Femur (tissue), 1 donor: ENCODE measurements at regions not wholly inside any gene's neighbourhood (a gene's known extent, or its start where the extent isn't known, plus 50 kb on each side); places are given as distances from the start of the nearest gene placed in this dataset.

Experiments used
- DNase-seq: peaks from one replicate; pipeline ENCODE4 v3.0.0-alpha.2; 2017

DNA sequence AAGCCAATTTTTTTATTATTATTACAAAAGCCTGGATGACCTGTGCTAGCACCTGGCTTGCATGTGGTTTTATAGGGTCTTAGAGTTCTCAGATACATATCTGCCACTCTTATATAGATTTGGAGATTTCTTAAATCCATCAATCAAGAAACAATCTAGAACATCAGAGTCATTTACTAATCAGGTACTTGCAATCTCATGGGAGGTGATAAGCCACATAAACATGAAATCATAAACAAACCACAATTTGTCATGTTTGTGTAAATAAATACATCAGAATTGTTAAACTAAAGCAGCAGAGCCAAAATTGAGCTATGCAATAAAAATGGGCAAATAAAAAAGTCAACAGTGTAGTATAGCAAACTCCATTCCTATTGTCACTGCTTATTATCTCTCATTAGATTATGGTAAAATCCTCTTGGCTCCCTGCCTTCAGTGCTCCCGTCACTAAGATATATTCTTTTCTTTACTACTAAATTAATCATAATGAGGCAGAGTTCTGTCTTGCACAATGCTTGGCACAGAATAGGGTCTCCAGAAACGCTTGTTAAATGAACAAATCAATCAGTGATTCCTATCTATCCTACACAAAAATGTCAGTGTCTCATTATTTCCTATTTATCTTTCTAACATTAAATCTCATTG, 108.7 kb upstream of the TTC29 start:
- DNase-seq: no peak

DNA sequence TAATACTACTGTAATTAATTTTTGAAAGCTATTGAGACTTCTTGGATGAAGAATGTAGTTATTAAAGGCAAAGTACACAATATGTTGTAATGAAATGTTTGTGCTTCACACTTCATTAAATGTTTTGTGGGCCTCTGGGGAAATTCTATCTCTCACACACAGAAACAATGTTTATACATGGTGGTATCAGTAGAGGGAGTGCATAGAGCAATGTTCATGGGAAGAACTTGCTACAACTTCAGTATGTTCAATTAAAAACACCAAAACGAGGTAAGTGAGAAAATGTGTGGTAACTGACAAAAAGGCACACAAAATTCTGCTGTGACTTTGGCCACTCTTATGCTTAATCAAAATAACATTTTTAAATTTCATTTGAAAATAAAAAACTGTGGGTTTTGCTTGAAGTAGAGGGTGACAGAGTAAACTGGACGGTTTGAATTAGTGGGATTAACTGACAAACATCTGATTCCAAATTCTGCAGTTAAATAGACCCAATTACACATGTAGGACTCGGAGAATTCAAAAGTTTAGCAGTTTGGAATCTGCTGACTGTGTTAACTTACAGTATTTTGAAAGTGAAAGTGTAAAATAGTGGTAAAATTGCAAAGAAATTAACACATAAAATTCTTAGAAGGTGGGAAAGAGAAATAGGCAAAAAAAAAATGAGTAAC, 111.4 kb upstream of the TTC29 start:
- DNase-seq: no peak

DNA sequence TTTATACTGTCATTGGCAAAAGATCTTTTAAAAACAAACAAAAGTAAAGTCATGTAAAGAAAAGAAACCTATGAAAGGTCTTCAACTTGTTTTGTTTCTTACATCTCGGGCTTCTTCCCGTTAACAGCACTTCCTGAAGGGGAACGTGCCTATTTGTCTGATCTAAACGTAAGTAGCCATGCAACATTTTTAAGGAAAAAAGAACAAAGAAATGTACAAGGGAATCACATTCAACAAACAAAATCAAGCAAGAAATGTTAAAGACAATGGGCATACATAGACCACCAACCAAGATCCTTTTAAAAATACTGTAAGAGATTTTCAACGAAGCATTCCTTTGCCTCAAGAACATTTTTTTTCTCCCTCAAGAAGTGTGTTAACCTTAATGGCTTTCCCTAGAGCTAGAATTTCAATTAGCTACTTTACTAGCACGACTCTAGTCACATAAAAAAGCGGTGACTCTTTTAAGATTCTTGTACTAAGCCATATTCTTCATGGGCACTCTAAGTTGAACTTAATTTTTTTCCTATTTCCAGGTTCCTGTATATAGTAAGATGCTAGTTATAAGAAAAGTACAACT, 112.0 kb upstream of the TTC29 start:
- no peak for DNase-seq

DNA sequence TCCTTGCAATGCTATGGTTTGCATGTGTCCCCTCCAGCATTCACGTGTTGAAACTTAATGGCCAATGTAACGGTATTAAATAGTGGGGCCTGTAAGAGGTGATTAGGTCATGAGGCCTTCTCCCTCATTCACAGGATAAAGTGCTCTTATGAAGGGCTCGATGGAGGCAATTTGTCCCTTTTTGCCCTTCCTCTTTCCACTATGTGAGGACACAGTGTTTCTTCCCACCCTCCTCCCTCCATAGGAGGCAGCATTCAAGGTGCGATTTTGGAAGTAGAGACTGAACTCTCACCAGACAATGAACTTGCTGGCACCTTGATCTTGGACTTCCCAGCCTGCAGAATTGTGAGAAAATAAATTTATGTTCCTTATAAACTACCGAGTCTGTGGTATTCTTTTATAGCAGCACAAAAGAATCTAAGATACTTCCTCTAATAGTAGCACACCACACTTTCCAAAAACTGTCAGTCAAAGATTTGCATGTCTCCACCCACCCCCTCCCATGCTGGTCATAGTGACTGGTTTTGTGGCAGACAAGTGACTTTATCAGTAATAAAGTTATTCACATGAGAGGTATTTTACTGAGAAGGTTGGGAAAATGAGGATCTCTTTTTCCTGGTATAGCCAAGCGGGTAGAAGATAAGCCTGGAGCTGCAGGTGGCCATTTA, 113.5 kb upstream of the TTC29 start:
- DNase-seq: no peak

DNA sequence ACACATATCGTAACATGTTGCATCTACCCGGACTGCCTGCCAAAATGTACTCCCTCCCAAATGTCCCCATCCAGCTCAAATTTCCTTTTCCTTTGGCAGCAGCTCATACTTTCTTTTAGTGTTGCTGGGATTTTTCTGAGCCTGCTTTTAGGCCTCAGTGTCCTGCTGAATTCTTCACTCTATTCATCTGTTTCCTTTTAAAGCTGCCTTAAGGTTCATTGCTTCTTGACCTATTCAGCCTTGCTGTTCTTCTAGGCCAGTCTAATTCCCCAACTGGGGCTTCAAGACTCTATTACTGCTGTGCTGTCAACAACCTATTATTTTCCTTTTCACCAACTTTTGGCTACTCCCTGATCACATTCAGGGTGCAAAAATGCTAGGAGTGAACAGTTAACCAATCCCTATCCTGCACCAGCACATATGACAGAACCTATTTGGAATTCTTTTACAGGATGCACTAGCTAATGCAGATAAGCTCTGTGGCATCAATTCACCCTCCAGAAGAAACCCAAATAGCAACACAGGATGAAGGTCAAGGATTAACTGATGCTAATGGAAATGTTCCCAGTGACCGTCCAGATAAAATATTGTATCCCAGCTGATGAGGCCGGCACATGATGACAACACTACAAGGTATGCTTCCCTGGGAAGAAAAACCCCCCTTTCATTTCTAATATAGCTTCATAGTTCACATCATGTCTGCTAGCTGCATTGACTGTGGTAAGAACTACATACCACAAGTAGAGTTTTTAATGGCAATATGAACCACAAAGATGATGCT, 114.7 kb upstream of the TTC29 start:
- peak; percentile 64 for DNase-seq

DNA sequence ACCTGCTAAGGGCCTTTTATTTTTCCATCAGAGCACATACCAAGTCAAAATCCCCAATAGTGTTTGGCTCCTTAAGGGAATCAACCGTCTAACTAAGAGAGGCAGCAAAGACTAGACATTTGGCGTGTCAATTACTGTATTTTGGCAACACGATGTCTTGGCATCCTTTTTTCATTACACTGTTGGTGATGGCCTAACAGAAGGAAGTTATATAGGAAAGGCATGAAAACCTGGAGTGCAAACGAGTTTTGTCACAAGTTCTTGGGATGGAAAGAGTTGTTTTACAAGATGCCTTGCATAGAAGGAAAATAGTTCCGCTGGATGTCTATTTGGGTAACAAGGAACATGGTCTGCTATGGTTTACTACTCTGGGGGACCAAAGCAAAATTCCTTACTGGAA, 119.2 kb upstream of the TTC29 start:
- DNase-seq: no peak

DNA sequence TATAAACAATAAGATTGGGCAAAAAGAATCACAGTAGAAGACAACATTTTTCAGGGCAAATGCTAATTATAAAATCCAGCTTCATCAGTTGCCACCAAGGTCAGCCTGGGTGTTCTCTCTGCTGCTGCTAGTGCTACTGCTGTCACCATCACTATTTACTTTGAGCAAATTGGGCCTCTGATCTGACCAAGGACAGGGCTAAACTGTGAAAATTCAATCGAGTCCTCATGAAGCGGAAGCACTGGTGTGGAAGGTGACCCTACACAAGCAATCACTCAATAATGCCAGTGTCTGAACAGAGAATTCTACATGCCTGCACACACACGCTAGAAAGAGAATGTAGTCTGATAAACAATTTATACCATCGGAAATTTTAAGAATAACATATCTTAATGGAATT, 122.9 kb upstream of the TTC29 start:
- DNase-seq: no peak

DNA sequence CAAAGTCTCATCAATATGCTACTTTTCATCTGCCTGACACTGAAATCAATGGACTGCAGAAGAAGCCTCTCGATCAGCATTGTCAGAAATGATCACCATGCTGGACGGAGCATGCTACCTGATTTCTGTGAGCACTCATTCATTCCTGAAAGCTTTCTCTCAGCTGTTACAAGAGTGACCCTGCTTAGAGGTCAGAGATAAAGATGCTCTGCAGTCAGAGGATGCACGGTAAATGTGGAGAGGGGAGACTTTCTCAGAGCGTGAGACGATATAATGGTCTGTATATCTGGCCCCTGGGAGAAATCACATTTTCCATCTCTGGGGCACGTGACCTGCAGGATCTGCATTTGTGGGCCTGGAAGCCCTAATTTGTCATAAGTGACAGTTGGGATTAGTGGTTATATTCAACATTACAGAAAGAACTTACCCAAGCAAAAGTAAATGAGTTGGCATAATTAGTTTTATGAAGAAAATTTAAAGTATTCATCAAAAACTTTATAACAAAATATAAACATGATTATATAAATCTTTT, 125.6 kb upstream of the TTC29 start:
- no peak for DNase-seq

DNA sequence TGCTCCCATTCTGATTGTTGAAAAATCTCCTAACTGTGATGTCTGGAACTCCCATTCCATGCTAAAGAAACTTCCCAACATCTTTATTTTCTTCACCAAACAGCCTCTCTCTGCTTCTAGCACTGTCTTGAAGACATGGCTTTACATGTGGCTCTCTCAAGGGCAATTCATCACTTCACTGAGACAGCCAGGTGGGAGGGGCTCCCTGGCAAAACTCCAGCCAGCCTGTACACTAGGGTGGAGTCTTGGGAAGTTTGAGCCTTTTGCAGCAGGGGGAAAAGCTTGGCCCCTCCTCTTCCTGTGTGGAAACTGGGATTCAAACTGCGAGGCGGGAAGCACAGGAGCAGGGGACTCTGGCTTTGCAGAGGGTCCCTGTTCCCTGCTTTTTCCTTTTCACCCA, 130.5 kb upstream of the TTC29 start:
- no peak for DNase-seq

DNA sequence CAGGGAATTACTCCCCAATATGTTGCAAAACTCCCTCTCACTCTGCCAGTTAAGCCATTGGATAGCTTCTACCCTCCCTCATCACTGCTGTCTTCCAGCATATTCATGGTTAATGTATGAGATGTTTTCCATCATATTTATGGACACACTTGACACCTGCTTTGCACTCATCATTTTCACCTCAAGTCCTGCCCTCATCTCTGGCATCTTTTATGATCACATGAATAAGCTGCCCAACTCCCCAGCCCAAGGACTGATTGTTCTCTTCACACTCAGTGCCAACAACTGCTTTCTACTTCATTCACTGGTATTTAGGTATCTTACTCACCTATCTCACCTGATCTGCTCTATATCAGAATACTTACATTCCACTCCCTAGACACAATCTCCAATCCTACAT, 131.1 kb upstream of the TTC29 start:
- no peak for DNase-seq

DNA sequence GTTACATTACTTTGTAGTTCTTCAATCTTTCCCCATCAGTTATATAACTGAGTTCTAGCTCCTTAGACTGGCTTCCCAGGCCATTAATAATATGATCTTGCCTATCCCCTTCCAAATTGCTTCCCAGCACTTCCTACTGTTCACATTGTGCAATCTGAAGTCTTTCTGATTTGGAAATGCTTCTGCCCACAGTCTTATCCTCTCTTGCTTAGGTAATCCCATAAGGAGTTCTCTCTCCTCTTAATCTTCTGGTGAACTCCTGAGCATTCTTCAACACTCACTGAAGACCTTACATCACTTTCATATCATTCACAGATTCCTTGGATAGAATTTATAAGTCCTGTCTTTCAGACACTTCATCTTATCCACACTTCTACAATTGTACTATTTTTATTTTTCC, 132.7 kb upstream of the TTC29 start:
- no peak for DNase-seq

DNA sequence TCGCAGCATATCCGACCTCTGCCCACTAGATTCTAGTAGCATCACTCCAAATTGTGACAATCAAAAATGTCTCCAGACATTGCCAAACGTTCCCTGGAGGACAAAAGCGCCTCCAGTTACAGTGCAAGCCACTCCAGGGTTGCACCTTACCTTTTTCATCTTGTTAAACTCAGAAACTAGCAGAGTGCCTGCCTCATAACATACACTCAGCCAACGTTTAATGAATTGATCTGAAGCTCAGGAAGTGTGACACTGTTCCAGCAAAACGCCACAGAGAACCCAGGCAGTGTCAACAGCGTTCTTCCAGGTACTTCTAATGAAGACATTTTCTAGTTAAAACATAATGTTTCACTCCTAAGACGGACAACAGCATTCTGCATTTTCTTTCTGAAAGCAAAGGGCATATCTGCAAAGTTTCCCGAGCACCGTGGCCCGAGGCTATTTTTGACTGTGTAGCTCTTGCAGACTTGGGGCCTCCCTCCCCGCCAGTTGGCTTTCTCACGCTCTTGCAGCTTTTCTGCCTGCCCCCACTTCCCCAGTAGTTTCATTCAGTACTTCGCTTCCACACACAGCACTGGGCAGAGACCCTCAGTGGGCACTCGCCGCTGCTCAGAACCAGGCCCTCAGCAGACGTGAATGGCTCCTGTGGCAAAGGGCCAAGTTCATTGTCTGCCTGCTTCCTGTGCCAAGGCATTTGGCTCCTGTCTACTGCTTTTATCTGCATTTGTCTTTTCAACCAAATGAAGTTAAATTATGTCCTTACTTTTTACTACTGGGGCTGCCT, 133.4 kb upstream of the TTC29 start:
- no peak for DNase-seq

DNA sequence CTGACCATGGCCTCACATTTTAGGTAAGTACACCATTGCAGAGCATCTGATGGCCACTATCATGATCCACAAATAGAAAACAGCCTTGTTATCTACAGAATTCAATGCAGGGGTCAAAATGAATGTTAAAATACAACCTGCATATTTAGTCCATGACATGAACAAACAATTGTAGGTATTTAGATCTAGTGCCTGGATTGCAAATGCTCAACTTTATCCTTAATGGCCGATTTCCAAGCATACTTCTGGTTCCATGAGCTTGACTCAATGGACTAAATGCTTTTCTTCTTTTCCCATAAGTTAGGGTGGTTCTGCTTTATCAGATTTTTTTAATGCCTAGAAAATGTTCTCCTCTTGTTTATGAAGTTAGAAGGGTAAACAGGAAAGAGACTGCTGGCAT, 139.2 kb upstream of the TTC29 start:
- DNase-seq: no peak

DNA sequence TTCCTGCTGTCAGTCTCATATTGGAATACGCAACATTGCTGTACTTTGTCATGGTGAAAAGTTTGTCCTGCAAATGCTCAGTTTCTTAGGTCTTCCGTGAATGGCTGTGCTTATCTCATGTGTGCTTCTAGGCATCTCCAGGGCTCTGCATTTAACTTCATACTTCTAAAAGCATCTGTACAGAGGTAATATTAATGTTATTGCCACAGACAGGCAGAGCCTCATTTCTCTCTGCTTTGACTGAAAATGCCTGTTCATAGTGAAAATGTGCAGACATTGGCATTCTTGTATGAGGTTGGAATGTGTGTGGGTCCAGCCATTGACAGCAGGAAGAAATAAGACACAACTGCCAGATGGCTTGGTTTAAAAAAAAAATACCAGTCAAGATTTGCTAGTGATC, 140.1 kb upstream of the TTC29 start:
- DNase-seq: no peak

DNA sequence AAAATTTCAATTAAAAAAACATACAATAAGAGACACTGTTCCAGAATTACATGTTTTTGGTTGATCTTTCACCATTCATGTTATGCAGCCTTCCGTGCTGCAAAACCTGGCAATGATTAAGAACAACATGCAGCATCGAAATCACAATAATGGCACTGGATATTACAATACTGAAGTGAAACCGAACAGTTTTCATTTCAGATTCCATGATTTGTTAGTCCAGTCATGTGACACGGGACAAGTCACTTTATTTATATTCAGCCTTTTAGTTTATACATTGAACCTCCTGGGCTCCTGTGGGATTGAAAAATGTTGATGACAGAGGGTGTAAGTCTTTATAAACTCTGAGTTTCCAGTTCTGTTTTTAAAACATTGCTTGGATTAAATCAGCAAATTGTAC, 142.5 kb upstream of the TTC29 start:
- no peak for DNase-seq

DNA sequence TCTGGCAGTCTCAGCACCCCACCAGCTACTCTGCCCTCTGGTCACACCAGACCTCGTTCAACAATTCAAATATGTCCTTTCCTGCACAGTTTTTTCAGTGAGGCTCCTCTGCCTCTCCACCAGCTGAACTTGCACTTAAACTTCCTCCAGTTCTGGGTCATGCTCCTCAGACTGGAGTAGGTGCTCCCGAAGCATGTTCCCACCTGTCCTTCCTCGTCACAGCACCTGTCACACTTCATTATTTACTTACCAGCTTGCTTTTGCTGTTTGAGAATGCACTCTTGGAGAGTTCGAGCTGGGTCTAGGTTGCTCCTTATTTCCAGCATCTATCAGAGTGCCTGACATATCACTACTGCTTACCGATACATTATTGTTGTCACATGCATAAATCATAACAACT, 144.8 kb upstream of the TTC29 start:
- no peak for DNase-seq

DNA sequence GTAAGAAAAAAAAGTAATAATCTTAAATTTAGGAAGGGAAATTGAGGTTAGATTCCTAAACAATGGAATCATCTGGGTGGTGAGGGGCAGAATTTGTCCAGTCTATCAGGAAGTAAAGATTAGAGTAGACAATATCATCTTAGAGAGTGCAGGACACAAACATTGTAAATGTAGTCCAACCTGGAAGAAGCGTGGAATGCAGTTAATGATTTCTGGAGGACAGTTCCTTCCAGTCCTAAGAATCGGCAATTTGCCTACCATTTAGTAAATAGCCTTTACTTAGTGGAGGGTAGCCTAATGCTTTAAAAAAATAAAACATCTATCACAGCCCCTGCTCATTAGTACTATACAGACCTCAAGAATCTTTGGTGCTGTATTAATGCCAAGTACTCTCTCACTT, 147.5 kb upstream of the TTC29 start:
- DNase-seq: no peak

DNA sequence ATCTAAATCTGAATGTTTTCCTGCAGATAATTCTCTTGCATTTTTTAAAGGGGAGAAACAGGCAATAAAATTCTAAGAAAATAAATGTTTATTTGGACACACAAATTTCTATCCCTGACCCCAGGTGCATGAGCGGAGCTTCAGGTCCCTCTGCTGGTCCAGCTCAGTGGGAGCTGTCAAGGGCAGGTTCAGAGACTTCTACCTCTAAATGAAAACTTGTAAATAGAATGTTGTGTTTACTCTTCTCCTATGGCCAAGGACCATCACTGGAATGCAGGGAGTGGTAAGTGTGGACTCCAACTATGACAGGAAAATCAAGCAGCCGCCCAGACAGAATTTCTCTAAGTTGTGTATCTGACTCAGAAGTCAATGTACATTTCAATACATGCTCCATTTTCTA, 148.6 kb upstream of the TTC29 start:
- no peak for DNase-seq

DNA sequence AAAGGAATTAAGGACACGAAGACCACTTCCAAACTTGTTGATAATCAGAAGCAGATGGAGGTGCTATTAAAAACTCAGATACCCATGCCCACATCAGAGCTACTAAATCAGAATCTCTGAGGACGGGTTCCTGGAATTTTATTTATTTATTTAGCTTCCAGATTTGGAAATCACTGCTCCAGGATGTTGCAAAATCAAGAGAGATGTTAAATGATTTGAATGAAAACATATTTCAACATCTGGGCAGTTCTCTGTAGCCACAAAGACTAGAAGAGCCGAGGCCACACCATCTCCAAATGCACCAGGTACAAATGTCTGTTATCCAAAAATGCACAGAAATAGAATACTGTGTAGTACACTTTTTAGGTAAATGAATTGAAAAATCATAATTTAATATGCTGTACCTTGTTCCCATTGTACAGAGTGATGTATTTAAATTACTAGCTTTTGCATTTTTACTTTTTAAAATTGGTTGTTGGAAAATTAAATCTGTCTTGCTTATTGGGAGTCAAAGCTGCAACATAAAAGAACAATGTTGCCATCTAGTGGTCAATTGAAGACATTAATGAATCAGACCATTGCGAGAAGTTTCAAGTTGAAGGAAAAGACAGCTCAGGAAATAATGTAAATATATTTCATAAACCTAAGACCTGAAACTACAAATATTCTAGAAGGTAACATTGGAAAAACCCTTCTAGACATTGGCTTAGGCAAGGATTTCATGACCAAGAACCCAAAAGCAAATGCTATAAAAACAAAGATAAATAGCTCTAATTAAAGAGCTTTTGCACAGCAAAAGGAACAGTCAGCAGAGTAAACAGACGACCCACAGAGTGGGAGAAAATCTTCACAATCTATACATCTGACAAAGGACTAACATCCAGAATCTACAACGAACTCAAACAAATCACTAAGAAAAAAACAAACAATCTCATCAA, 151.3 kb upstream of the TTC29 start:
- DNase-seq: no peak

DNA sequence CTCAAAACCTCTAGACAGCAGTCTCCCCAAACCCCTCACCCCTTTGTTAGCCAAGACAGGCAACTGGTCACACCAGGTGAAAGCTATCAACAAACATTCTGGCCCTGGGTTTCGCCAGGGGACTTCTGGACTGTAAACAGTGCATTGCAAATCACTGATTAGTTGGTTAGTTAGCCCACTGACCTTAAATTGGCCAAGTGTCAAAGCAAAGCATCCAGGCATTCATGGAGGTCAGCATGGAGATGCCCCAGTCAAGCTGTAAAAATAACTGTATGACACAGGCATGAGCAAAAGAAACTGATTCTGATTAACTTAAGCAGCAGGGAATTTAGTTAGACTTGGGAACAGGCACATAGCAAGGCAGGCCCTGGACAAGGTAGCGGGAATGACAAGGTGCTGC, 156.0 kb upstream of the TTC29 start:
- DNase-seq: no peak

DNA sequence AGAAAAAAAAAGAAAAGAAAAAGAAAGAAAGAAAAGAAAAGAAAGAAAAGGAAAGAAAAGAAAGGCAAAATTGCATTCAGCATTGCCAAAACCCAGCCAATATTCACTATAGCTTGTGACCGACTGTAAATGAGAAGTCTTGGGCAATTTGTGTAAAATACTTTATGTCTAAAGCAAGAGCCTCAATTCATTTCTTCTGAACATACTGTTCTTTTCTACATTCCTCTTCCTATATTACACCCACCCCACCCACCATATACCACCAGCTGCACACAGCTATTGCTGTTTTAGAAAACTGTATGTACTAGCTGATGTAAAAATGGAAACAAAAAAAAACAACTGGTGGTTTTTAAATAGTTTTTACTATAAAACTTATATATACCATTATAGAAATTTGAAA, 156.9 kb upstream of the TTC29 start:
- no peak for DNase-seq
